HG03442 (cell line): ENCODE measurements at regions not wholly inside any gene's neighbourhood (a gene's known extent, or its start where the extent isn't known, plus 50 kb on each side); places are given as distances from the start of the nearest gene placed in this dataset.
"Not testable (repeated sequence)": the region's sequence is repeated elsewhere in the genome, so short reads cannot be mapped to it uniquely, and the experiment has no call there.

Source experiments
- ATAC-seq: cut with Tn5 transposase; IDR thresholded peaks from one replicate; pipeline ENCODE4 v1.9.1; 2021; ENCODE audit warnings: mild to moderate bottlenecking, moderate library complexity; ENCODE audit not compliant: unreplicated experiment

DNA sequence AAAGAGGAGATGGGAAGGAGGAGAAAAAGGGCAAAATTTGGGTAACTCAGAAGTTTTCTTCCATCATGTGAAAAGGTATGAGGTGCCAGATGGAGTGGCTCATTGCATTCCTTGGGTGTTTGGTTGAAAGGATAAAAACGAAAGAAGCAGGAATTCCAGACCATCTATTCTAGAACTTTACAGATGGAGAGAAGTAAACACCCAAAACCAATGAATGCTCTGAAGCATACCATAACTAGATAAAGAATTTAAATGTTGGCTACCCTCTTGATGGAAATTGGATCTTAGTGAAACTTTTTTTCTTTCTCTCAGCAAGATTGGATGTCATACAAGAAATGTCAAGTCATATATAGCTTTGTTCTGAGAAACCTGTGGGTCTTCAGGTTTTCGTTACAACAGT, 175.6 kb upstream of the FAR2 start:
- ATAC-seq: no peak

DNA sequence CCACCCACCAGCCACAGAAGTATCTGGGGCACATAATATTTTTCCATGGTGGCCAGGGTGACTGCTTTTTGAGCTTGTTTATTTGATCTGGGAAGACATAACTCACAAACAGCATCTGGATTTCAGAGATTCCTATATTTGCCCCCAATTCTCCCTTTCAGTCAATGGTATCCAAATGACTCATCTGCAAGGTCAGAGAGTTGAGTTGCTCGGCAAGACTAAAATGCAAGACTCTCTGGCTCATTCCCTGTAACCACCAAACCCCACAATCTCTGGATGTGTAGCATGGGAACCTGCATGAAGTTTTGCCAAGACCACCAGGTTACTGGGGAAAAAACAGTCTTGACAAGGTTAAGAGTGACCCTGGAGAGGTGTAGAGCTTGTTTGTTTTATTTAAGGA, 174.9 kb upstream of the FAR2 start:
- no peak for ATAC-seq

DNA sequence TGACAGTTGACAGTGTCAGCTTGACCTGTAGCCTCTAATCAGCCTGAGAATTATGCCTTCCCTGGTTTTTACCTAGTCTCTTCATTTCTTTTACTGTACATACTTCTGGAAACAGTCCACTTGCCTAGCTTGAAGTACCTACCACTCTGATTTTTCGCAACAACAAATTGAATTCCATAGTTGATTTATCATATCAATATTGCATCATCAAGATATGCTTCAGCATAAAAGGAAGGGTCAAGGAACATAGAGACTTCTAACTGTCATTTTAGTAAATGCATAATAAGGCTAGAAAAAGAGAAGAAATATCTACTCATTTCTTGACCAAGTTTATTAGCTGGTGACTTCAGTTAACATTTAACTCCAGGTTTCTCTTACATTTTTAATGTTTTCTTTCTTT, 174.2 kb upstream of the FAR2 start:
- ATAC-seq: no peak

DNA sequence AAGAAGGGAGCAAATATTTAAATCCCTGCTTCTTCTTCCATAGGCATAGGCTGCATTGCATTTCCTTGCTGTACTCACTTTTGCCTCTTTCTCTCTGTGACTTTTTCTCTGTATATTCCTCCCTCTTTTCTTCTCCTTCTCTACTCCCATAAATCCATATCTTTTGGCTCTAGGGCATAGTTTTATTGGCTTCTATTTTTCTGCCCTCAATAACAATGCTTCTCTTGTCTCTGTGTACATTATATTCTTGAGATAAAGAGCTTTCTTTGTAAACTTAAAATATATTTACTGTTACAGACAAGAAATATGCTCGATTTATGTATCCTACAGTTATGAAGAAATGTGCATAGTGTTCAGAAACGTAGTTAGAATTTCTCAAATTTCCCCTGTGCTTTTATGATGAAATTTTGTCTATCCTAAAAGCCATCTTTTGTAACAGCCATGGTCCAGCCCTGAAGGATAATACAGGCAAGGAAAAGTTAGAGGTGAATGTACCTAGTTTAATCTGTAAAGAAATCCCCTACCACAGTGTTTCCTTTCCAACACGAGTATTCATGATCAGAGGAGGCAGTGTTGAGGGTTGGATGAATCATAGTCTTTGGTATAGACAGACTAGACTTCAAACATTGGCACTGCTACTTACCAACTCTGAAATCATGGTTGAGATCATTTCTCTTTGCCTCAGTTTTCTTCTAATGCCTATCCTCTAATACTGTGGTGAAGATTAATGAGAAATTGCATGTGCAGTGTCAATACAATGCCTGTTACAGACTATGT, 173.3 kb upstream of the FAR2 start:
- ATAC-seq: no peak

DNA sequence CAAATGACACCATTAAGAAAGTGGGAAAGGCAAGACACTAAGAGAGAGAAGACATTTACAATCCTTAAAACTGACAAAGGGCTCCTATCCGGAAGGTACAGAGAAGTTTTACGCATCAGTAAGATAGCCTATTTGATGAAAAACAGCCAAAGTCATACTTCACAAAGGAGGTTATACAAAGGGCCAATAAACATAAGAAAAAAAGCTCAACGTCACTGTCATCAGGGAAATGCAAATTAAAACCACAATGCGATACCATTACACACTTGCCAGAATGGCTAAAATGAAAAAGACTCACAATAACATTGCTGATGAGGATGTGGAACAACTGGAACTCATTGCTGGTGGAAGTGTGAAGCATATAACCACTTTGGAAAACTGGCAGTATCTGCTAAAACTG, 168.6 kb upstream of the FAR2 start:
- ATAC-seq: no peak

DNA sequence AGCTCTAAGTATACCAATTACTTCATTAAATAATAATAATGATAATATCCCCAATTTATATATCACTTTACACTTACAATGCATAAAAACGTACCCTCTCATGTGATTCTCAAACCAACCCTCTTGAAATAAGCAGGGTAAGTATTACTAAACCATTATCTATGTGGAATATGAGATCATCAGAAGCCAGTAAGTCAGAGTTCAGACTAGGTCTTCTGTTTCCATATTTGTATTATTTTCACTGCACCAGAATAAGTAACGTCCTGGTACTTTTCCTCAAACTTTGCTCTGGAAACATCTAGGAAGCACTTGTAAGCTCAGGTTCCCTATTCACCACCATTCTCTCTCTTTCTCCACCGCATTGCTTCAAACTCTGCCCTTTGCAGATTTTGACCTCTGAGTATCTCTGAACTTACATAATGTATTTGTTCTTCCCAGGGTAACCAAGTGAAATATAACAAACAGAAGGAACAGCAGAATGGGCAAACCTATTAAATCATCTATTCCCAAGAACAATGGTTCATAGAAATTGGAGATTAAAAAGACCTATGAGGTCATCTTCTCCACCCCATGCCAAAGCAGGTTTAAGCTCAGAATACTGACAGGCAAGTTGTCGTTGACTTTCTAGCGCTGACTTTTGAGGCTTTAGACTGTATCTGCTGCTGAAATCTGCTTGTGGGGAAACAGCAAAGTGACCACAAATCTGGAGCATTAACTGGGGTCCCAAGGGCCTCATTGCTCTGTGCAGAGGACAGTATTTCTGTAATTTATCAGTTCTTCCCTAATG, 161.3 kb upstream of the FAR2 start:
- ATAC-seq: no peak

DNA sequence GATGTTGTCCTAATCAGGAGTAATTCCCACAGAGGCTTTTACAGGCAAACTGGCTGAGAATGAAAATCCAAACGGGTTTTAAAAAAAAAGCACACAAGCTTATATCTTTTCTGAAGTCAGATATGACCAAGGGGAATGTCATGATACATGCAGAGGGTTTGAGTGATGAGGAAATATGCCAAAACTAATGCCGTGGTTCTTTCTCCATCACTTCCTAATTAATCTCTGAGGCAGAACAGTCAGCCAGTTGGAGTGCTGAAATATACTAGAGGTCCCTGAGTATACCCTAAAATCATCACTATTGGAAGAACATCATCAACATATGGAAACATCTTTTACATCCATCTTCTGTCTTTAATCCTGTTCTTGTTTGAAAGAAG, 160.8 kb upstream of the FAR2 start:
- ATAC-seq: no peak

DNA sequence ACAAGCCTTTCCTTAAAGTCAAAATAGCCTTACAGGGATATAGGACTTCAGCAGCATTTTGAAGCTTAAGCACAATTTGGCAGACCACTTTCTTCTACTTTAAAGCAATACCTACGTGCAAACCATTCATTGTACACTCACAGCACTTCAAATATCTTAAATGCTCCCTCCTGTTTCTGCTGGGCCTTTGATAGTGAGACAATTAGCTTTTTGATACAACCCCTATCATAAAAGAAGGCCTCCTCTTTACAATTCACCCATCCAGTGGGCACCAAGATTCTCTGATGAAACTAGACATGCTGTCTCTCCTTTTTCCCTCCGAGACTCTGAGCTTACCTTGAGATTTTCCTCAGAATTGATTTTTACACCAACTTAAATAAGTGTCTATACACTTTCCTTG, 157.5 kb upstream of the FAR2 start:
- ATAC-seq: no peak

DNA sequence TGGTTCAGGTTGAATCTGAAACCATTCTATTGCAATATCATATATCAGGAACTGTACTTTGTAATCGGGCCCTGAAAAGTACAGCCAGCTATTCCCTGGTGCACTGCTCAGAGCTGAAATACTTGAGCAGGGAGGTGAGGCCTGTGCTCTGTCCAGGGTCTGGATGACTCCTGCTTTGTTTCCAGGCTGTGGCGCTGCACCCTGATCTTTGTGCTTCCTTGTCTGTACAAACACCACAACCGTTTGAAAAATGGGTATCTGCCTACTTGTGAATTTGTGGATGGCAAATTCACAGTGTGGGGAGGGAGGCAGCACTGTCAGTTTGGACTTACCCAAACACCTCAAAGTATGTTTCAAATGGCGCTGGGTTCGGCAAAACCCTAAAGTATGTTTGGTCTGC, 155.4 kb upstream of the FAR2 start:
- ATAC-seq: no peak

DNA sequence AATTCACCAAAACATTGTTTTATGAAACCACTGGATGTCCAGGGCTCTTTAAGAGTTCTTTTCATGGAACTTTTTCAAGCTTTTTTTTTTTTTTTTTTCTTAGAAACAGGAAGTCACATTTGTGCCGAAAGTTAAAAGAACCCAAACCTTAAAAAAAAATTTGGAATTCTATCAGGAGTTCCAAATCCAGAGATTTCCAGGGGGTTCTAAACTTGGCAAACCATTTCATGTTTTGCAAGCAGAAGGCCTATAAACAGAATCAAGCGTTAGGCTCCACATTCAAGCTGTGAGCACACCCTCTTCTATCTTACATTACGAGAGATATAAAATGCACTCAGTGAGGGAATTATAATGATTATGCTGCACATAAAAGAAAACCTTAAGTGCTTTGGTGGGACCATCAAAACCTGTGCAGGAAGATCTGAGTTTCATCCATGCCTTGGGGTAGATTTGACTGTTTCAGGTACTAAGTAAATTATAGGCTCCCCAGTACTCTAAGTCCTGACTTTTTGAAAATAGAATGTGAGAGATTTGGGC, 154.8 kb upstream of the FAR2 start:
- ATAC-seq: no peak

DNA sequence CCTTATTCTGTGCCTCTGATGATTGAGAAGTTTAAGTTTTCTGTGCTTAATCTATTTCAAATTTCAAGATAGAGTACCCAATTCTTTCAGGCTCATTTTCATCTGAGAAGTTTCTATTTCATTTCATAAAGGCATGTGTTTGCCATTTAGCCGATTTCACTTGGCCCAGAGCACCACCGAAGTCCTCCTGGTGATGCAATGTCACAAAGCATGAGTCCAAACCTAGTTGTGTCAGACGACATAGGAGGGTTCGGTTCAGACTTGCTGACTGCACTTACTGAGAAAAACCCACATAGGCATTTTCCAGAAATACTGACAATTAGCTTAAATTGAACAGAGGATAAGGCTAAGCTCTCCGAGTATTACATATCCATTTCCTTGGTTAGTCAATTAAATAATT, 152.4 kb upstream of the FAR2 start:
- ATAC-seq: no peak

DNA sequence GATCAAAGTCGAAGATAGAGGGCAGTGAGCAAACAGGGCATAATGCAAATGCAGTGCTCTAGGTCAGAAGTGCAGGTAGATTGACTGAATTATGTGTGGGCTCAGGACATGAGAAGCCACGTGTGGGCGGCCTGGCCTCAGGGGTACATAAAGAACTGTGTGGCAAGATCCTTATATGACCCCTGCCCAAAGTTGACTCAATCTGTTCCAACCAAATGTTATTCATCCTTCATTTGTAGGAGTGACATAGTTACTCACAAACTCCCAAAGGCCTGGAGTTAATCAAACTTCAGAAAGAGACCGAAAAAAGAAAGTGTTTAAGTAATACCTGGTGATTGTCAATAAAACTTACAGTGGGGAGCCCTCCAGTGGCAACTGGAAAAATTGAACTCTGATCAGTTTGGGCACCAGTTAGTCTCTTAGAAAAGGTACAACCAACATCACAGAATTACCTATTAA, 150.4 kb upstream of the FAR2 start:
- peak; percentile 52 for ATAC-seq

DNA sequence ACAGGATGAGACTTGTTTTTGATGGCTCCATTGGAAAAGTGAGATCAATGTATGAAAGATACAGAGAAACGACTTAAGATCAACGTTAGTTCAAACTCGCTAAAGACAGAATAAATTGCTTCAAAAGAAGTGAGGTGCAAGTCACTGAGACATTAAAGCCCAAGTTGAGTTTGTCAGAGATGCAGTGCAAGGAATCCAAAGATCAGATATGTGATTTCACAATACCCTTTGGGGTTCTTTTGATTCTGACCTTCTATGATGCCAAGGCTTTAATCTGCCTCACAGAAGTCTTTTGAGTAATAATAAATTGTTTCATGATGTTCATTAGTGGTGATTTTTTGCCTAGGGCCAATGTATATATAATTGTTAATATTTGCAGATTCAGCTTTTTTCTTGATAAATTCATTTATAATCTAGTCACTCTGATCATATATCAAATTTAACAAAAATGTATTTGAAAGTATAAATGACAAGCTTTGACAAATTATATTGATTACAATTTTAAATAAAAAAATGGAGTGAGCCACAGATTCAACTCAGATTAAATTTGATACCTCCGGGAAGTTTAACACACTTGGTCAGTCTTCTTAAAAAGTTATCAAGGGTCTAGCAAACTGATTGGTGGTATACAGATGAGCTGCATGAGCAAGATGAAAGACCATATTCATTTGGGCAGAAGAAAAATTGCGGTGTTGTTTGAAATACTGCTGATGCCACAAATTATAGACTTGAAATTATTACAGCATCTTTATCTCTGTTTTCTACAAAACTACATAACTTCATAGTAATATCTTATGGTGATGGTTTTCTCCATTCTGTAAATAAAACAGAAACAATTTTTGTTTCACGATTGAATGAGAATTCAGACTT, 144.8 kb upstream of the FAR2 start:
- no peak for ATAC-seq

DNA sequence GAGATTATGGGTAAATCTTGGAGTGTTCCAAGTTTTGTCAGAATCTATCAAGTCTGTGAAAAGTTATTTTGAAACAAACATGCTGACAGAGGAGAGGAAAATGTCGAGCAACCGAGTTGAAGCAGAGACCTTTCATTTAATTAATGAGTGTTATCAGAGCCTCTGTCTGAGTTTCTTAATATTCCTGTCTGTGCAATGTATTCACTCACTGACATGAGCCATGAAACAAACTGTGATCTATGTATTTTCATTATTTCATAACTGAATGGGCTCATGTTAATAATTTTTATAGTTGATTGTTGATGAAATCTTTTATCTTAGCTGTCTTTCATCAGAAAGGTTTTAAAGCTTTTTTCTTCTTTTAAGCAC, 144.2 kb upstream of the FAR2 start:
- no peak for ATAC-seq

DNA sequence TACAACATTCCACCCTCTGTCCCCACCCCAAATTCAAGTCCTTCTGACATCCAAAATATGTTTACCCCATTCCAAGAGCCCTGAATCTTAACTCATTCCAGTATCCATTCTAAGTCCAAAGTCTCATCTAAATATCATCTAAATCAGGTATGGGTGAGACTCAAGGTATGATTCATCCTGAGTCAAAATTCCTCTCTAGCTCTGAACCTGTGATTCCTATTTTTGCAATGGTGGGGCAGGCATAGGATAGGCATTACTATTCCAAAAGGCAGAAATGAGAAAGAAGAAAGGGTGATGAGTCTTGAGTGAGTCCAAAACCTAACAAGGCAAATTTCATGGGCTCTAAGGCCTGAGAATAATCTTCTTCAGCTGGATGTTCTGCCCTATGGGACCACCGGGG, 140.3 kb upstream of the FAR2 start:
- ATAC-seq: no peak

DNA sequence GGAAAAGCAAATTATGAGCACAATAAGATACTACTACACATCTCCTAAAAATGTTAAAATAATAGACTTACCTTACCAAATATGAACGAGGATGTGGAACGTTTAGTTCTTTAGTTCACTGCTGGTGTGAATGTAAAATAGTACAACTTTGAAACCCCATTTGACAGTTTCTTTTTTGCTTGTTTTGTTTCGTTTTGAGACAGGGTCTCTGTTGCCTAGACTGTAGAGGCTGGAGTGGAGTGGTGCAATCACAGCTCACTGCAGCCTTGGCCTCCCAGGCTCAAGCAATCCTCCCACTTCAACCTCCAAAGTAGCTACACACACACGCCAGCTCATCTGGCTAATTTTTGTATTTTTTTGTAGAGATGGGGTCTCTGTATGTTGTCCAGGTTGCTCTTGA, 136.4 kb upstream of the FAR2 start:
- no peak for ATAC-seq

DNA sequence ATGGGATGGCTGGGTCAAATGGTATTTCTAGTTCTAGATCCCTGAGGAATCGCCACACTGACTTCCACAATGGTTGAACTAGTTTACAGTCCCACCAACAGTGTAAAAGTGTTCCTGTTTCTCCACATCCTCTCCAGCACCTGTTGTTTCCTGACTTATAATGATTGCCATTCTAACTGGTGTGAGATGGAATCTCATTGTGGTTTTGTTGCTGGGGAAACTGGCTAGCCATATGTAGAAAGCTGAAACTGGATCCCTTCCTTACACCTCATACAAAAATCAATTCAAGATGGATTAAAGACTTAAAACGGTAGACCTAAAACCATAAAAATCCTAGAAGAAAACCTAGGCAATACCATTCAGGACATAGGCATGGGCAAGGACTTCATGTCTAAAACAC, 131.5 kb upstream of the FAR2 start:
- ATAC-seq: not testable (repeated sequence)

DNA sequence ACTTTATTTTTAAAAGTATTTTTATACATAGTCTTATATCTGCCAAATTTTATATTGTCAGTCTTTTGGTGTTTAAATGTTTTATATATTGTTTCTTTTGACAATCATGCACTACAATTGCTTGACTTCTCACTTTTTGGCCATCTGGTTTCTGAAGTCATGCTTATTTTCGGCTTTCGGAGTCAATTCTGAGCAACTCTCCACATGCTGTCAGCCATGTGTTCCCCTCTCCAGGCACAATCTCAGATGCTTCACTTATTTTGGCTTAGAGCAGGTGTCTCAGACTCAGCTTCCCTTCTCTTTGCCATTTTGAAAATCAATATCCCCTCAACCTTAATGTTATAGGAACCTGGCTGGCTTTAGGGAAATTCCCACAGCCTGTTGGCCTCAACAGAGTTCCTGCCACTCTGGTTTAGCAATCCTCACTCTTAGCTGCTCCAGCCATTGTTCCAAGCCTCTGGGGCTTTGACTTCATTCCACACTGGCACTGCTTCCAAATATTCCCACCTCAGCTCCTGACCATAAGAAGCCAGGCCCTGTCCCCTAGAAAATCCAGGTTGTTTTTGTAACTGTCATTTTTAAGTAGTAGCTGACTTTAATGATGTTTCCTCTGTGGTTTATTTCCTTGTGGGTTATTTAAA, 125.5 kb upstream of the FAR2 start:
- no peak for ATAC-seq

DNA sequence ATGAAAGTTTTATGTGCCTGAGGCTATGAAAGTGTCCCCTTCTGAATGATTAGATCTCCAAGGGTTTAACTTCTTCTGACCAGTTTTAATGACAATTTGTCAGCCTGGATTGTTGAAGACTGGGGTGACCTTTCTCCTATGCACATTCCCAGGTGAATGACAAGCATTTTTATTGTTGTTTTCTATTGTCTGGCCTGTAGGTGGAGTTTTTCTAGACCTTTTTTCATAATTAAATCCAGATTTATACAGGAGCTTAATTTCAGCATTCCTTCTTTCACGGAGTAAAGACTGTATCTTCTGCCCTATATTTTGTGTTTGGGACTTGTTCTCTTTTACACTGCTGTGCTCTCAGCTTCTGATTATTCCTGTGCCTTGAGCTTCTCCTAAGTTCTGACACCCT, 125.0 kb upstream of the FAR2 start:
- ATAC-seq: no peak

DNA sequence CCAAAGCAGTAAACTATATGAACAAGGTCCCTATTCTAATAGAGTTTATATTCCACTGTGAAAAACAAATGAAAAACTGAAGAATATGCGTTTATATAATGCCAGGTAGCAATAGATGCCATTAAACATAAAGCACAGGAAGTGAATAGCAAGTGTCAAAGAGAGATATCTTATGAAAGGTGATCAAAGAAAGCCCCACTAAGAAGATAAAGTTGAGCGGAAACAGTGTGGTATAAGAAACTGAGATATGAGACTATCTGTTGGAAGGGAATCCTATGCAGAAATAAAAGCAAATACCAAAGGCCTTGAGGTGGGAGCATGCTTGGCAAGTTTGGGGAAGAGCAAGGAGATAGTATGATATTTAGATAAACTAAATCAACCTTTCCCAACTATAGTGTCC, 123.1 kb upstream of the FAR2 start:
- no peak for ATAC-seq

DNA sequence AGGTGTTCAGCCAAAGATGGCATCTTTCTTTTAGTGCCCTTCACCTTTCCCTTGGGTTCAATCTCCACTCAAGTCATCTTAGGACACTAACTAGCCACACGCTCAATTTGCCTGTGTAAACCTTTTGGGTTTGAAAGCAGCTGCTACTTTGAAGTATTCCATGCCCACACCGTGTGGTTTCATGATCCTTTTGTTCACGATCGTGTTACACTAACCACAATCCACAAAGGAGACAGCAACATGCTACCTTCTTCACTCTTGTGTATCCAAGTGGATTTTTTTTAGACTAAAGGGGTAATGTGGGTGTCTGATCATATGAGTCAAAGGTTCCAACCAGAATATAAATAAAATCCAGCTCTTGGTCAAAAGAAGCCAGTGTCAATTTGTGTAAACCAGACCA, 122.7 kb upstream of the FAR2 start:
- ATAC-seq: no peak
